ENCODE measurements at regions not wholly inside any gene's neighbourhood (a gene's known extent, or its start where the extent isn't known, plus 50 kb on each side); places are given as distances from the start of the nearest gene placed in this dataset.
"Not testable (repeated sequence)": the region's sequence is repeated elsewhere in the genome, so short reads cannot be mapped to it uniquely, and the experiment has no call there.

- not testable (repeated sequence) for DNase-seq
Measured at GRCh38 chr4:3967204-3967603, 201.0 kb downstream of the ADRA2C start.

DNA sequence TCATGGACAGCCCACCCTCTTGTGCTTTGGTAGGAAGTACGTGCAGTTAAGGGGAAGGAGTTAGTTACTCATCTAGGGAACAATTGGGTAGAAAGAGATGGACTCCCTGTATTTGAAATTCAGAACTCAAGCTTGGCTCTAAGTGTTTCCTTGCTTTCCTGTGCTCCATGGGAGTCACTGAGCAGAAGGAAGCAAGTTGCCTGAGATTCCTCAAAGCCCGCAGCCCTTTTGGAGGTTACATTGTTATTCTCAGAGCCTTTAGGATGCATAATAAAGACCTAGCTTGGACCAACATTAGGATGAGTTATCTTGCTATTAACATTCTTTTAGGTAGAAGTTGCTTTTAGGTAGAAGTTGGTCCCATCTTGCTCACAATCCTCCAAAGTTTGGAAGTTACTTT lies 206.4 kb downstream of the ADRA2C start:
- DNase-seq: not testable (repeated sequence)

DNA sequence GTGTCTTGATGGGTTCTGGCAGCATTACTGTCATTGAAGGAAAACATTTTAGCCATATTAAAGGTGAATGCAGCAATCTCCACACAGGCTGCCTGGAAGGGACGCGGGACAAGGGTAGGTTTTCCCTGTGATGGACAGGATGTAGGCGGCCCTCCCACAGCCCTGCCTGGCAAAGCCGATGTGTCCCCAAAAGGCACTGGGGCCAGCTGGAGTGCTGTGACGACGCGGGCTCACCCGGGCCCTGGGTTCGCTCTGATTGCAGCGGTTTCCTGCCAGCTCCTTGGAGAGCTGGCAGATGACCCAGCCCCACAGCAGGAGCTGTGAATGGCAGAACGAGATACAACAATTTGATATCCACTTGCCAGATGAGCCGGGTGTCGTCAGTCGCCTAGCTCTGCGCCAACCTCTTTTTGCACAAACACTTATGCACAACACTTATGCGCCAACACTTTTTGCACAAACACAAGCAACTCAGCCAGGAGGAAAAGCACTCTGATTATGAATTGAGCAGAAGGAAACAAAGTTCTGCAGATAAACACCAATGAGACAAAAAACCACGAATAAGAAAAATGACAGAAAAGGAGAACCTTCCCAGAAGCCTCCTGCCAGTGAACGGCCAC lies 207.5 kb downstream of the ADRA2C start:
- not testable (repeated sequence) for DNase-seq

- DNase-seq: not testable (repeated sequence)
Measured at GRCh38 chr4:3983518-3984125, 217.4 kb downstream of the ADRA2C start.

- not testable (repeated sequence) for DNase-seq
Measured at GRCh38 chr4:3984796-3985195, 218.6 kb downstream of the ADRA2C start.

DNA sequence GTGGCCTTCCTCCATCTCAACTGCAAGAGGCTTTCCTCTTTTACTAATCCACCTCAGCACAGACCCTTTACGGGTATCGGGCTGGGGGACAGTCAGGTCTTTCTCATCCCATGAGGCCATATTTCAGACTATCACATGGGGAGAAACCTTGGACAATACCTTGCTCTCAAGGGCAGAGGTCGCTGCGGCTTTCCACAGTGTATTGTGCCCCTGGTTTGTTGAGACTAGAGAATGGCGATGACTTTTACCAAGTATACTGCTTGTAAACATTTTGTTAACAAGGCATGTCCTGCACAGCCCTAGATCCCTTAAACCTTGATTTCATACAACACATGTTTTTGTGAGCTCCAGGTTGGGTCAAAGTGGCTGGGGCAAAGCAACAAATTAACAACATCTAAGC lies 220.2 kb downstream of the ADRA2C start:
- not testable (repeated sequence) for DNase-seq

- not testable (repeated sequence) for DNase-seq
Measured at GRCh38 chr4:3997386-3997785, 229.3 kb downstream of the OTOP1 start.

DNA sequence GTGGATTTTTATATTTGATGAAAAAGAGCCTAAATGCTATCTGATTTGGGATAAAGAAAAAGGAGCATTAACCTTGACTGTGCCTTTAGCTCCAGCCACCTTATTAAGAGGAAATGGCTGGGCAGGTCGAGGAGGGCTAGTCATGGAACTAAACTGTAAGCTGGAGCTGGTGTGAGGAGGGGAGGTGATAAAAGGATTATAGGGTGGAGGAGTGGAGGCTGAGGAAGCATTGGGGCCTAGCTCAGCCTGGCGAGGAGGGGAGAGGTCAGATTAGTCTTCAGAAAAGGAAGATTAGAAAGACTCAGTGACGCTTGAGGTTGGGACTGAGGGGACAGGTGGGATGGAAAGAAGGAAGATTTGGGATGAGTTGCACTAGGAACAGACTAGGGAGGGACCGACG lies 222.7 kb downstream of the OTOP1 start:
- DNase-seq: not testable (repeated sequence)

GRCh38 chr4:4004702-4005101 lies 222.0 kb downstream of the OTOP1 start:
- not testable (repeated sequence) for DNase-seq

DNA sequence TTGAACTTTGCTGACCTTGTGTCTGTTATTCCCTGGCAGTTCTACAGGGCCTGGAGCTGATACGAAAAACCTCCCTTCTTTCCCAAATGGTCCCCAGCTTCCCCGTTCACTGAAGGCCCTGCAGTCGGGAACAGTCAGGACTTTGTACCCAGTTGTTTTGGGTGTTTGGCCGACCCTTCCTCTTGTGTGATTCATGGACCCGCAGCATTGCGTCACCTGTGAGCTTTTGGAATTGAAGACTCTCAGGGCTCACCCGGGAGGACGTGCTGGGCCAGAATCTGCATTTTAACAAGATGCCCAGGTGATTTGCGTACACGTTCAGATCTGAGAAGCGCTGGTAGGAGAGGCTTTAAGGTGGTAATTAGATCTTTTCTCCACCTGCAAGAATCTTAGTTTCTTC lies 220.4 kb downstream of the OTOP1 start:
- not testable (repeated sequence) for DNase-seq

DNA sequence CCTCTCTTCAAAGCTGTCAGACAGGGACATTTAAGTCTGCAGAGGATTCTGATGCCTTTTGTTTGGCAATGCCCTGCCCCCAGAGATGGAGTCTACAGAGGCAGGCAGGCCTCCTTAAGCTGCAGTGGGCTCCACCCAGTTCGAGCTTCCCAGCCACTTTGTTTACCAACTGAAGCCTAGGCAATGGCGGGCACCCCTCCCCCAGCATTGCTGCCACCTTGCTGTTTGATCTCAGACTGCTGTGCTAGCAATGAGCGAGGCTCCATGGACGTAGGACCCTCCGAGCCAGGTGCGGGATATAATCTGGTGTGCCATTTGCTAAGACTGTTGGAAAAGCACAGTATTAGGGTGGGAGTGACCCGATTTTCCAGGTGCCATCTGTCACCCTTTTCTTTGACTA lies 207.7 kb downstream of the OTOP1 start:
- DNase-seq: not testable (repeated sequence)

DNA sequence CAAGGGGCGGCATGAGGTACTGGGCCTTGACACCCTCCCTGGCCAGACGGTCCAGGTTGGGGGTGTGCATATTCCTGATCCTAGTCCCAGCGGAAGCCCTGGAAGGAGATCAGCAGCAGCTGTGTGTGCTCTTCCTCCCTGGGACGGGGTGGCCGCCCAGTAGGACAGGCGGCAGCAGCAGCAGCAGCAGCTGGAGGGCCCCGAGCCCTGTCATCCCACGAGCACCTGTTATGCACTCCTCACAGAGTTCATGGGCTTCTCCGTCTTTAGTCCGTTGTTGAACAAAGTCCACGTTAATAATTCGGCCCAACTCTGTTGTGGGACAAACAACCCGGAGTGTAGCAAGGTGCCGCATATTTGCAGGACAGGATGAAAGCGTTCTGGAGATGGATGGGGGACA lies 205.6 kb downstream of the OTOP1 start:
- DNase-seq: not testable (repeated sequence)

- DNase-seq: not testable (repeated sequence)
Measured at GRCh38 chr4:4026708-4027107, 200.0 kb downstream of the OTOP1 start.

DNA sequence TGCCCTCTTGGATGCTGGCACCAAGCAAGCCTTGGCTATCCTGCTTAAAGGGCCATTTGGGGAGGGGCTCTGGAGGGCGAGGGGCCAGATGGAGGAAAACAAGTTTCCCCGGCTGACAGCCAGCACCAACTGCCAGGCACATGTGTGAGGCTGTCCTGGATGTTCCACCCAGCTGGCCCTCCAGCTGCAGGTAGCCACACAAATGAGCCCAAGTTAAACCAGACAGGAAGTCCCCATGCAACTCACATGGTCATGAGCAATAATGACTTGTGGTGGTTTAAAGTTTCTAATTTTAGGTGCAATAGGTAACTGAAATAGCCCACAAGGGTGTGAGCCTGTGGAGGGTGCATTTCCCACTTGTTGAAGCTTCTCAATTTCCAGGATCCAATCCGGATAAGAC lies 198.0 kb downstream of the OTOP1 start:
- not testable (repeated sequence) for DNase-seq

- not testable (repeated sequence) for DNase-seq
Measured at GRCh38 chr4:4030509-4030908, 196.2 kb downstream of the OTOP1 start.

DNA sequence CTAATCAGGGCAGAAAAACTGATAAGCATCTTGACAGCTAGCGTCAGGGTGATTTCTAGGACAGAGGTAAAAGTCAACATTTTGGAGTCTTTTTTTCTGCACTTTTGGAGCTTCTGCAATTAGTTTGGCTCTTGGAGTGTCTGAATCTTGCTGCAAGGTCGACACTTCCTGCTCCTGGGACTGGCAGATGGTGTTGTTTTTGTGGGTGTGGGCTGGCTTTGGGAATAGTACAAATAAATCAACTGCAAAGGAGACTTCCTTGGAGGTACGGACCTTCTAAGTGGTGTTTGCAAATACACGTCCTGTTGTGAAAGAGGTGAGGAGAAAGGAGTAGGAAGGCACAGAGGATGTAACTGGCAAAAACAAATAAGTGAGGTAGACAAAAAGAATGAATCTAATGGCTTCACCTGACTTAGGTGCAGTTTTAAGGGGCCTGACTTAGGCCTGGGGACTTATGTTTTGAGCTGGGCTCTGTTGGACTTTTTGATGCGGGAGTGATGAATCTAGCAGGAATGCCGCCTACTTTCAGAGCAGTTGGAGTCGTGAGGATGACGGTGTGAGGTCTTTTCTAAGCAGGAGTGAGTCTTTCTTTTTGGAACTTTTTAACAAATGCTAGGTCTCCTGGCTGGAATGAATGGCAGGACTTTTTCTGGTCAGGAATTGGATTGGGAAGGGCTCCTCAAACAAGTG lies 195.1 kb downstream of the OTOP1 start:
- not testable (repeated sequence) for DNase-seq

GRCh38 chr4:4032364-4032763 lies 194.4 kb downstream of the OTOP1 start:
- DNase-seq: not testable (repeated sequence)

DNA sequence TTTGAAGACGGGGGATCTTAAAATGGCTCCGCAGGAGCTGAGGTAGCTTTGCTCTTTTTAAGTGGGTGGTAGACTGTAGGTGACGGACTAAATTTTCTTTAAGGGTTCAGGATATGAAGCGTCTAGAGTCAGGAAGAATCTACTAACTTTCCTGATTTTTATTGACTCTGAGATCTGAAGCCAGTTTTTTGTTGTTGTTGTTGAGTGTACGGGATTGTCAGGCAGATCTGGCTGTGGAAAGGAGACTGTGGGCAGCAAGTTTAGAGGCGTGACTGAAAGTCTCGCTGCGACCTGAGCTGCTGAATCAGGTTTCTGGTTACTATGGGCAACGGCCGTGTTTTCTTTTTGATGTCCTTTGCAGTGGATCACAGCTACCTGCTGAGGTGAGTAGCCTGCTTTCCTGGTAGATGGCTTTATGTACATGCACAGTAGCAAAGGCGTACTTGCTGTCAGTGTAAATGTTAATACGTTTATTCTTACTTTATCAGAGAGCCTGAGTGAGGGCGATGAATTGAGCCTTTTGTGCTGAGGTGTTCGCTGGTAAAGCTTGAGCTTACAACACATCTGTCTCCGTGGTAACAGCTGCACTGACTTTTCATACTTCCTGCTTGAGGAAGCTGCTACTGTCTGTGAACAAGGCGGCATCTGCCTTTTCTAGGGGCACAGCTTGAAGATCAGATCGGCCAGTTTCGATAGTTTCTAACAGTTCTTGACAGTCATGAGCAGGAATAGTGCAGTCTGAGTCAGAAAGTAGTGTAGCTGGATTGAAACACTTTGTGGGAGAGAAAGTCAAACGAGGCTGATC lies 193.7 kb downstream of the OTOP1 start:
- DNase-seq: not testable (repeated sequence)

GRCh38 chr4:4037399-4038138 lies 189.2 kb downstream of the OTOP1 start:
- DNase-seq: not testable (repeated sequence)

DNA sequence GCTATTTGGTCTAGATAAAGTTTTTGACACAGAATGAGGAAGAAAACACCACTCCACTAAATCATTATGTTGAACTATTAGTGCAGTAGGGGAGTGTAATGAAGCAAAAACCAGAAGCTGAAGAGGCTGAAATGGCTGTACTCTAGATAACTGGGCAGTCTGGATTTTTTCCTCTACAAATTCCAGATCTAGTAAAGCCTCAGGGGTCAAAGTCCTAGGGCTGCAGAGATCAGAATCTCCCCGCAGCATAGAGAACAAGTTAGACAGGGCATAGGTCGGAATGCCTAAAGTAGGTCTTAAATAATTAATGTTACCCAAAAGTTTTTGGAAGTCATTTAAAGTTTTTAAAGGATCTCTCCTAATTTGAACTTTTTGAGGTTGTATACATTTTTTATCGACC lies 180.9 kb downstream of the OTOP1 start:
- not testable (repeated sequence) for DNase-seq

GRCh38 chr4:4046686-4047085 lies 180.0 kb downstream of the OTOP1 start:
- DNase-seq: not testable (repeated sequence)

- not testable (repeated sequence) for DNase-seq
Measured at GRCh38 chr4:4047202-4047601, 179.5 kb downstream of the OTOP1 start.
